K562 (cell line): ENCODE measurements at regions not wholly inside any gene's neighbourhood (a gene's known extent, or its start where the extent isn't known, plus 50 kb on each side); places are given as distances from the start of the nearest gene placed in this dataset.

Experiments
- ATAC-seq: fragments of 200-7000 bp; cut with Tn5 transposase; 3 replicates; pipeline ENCODE4 v1.9.1; 2020; ENCODE audit warnings: moderate library complexity
- BruUV-seq: library from RNA; stranded (reverse); fragments of 400-500 nt; replicated peaks from 2 replicates; lab custom pipeline; 2021; lab: Mats Ljungman, UMichigan
- CTCF ChIA-PET: fragments of 300-600 bp; formaldehyde crosslinking; extraction: SDS; loops from one replicate; lab custom pipeline; 2021; ENCODE audit warnings: low intra/inter-chr PET ratio; lab: Yijun Ruan, JAX
- POLR2A ChIA-PET: fragments of 300-600, 350-650 bp; sonication (Branson Sonifier 250); formaldehyde crosslinking; extraction: SDS; loops from one replicate; lab custom pipeline; 2021; ENCODE audit warnings: antibody characterized with exemption, inconsistent platforms; lab: Yijun Ruan, JAX
- DNase-seq, 4 experiments: peaks; one replicate each; pipeline versions ENCODE4 v3.0.0 to v3.0.0-alpha.2; 2011 to 2018; ENCODE audit warnings: low spot score in 3 of 4, mixed read lengths in 3 of 4; ENCODE audit errors: extremely low read depth in 1 of 4
- FAIRE-seq: peaks from 2 replicates; lab custom pipeline; 2011; peaks lifted over from hg19 to GRCh38; lab: Jason Lieb, UNC
- H2AFZ ChIP-seq: 2 replicates; pipeline ENCODE4 v1.6.0; 2011; ENCODE audit warnings: low read depth, low read length, control low read depth, inconsistent platforms
- H3K27ac ChIP-seq: fragments of 200-600 bp; 3 replicates; pipeline ENCODE4 v1.8.0; 2011; ENCODE audit warnings: low read depth, mild to moderate bottlenecking, control low read depth, inconsistent platforms, low read length, moderate library complexity, mixed read lengths; ENCODE audit errors: extremely low read depth
- H3K27me3 ChIP-seq, 2 experiments: fragments of 300-600 bp in 1 of 2; 2 replicates in 1 of 2; 3 replicates in 1 of 2; pipeline versions ENCODE4 v1.6.0 to v1.8.0; 2011; ENCODE audit warnings: inconsistent platforms in 2 of 2, low read length in 2 of 2, mild to moderate bottlenecking in 1 of 2, mixed read lengths in 1 of 2, moderate library complexity in 1 of 2; ENCODE audit not compliant: control insufficient read depth in 2 of 2, insufficient read depth in 2 of 2
- H3K36me3 ChIP-seq: fragments of 300-600 bp; 3 replicates; pipeline ENCODE4 v1.8.0; 2011; ENCODE audit warnings: mild to moderate bottlenecking, low read length, inconsistent platforms; ENCODE audit not compliant: control insufficient read depth, insufficient read depth
- H3K4me1 ChIP-seq, 2 experiments: fragments of 200-600 bp in 1 of 2; replicated peaks in 1 of 2; 2 replicates in 1 of 2; 3 replicates in 1 of 2; pipeline versions ENCODE4 v1.5.1 to v1.8.0; 2011; ENCODE audit warnings: inconsistent platforms in 2 of 2, low read length in 2 of 2, mild to moderate bottlenecking in 1 of 2, mixed read lengths in 1 of 2, moderate library complexity in 1 of 2; ENCODE audit not compliant: control insufficient read depth in 2 of 2, insufficient read depth in 2 of 2
- H3K4me2 ChIP-seq: 2 replicates; pipeline ENCODE4 v1.6.1; 2011; ENCODE audit warnings: low read length, control low read depth, inconsistent platforms, mixed read lengths; ENCODE audit not compliant: insufficient read depth
- H3K4me3 ChIP-seq: fragments of 200-600 bp; sonication (generic), shearing (Covaris generic); 2 replicates; pipeline ENCODE4 v1.5.1; 2016; ENCODE audit warnings: control low read depth, inconsistent platforms
- H3K79me2 ChIP-seq: fragments of 200-600 bp; 3 replicates; pipeline ENCODE4 v1.8.0; 2011; ENCODE audit warnings: low read length, inconsistent platforms; ENCODE audit not compliant: control insufficient read depth, insufficient read depth
- H3K9ac ChIP-seq, 2 experiments: 2 replicates each; pipeline versions ENCODE4 v1.6.0 to v1.6.1; 2011; ENCODE audit warnings: low read depth in 2 of 2, low read length in 2 of 2, control low read depth in 1 of 2, inconsistent platforms in 1 of 2, mild to moderate bottlenecking in 1 of 2, mixed read lengths in 1 of 2; ENCODE audit not compliant: insufficient read depth in 1 of 2
- H3K9me1 ChIP-seq: one replicate; pipeline ENCODE4 v1.6.0; 2011; ENCODE audit warnings: inconsistent platforms, mild to moderate bottlenecking, low read length, moderate library complexity; ENCODE audit not compliant: control insufficient read depth, insufficient read depth
- H3K9me3 ChIP-seq: replicated peaks from 2 replicates; pipeline ENCODE4 v1.5.1; 2011; ENCODE audit warnings: low read depth, low read length, inconsistent platforms; ENCODE audit not compliant: control insufficient read depth, insufficient read depth
- H4K20me1 ChIP-seq: replicated peaks from 2 replicates; pipeline ENCODE4 v1.6.1; 2011; ENCODE audit warnings: low read length, inconsistent platforms, mixed read lengths; ENCODE audit not compliant: control insufficient read depth, insufficient read depth
- BCL6 ChIP-seq: fragments of 250-450 bp; sonication (Bioruptor Pico); IDR thresholded peaks from 2 replicates; pipeline ENCODE4 v1.4.0; 2020
- BCOR ChIP-seq: fragments of 450-650 bp; IDR thresholded peaks from 2 replicates; pipeline ENCODE4 v1.6.1; 2016
- CBX3 ChIP-seq, 2 experiments: IDR thresholded peaks; 1 replicate in 1 of 2; 2 replicates in 1 of 2; pipeline ENCODE4 v1.6.1; 2012; ENCODE audit warnings: inconsistent platforms in 2 of 2, low read length in 2 of 2, borderline replicate concordance in 1 of 2, control low read depth in 1 of 2
- HDAC8 ChIP-seq: fragments of 450-650 bp; IDR thresholded peaks from 2 replicates; pipeline ENCODE4 v1.6.1; 2016; ENCODE audit warnings: mild to moderate bottlenecking, missing genetic modification characterization, moderate library complexity, missing compliant biosample characterization
- JUNB ChIP-seq: fragments of 450-650 bp; formaldehyde crosslinking; conservative IDR thresholded peaks from 2 replicates; pipeline ENCODE4 v1.4.0; 2020; ENCODE audit warnings: mild to moderate bottlenecking
- NR1H2 ChIP-seq: sonication (generic); formaldehyde crosslinking; IDR thresholded peaks from 2 replicates; pipeline ENCODE4 v1.4.0; 2020; ENCODE audit warnings: mild to moderate bottlenecking, missing genetic modification reagents
- PCBP2 ChIP-seq: fragments of 200-400 bp; formaldehyde crosslinking; IDR thresholded peaks from 2 replicates; pipeline ENCODE4 v1.6.1; 2018; ENCODE audit warnings: low read length, low read depth, mild to moderate bottlenecking, moderate library complexity; ENCODE audit not compliant: poor library complexity, severe bottlenecking
- POLR2AphosphoS5 ChIP-seq: IDR thresholded peaks from 2 replicates; pipeline ENCODE4 v1.6.1; 2011; ENCODE audit warnings: mild to moderate bottlenecking, low read depth, low read length, moderate library complexity; ENCODE audit not compliant: control insufficient read depth, insufficient read depth
- SNIP1 ChIP-seq: fragments of 450-650 bp; IDR thresholded peaks from 2 replicates; pipeline ENCODE4 v1.7.1; 2017; ENCODE audit warnings: low read depth, mild to moderate bottlenecking
- STAG1 ChIP-seq: sonication (generic); formaldehyde crosslinking; IDR thresholded peaks from 2 replicates; pipeline ENCODE4 v1.5.0; 2020; ENCODE audit warnings: missing genetic modification reagents, borderline replicate concordance
- TCF7L2 ChIP-seq: fragments of 150-350 bp; IDR thresholded peaks from 2 replicates; pipeline ENCODE4 v1.6.1; 2016; ENCODE audit warnings: low read depth, mild to moderate bottlenecking, low read length, moderate library complexity
- TOE1 ChIP-seq, 2 experiments: fragments of 450-650 bp in 1 of 2; sonication (generic) in 1 of 2; formaldehyde crosslinking in 1 of 2; IDR thresholded peaks; 2 replicates each; pipeline versions ENCODE4 v1.7.1 to v1.8.0; 2016 to 2022; ENCODE audit warnings: borderline replicate concordance in 2 of 2, mild to moderate bottlenecking in 2 of 2, antibody characterized with exemption in 1 of 2, inconsistent platforms in 1 of 2, low read depth in 1 of 2, missing genetic modification reagents in 1 of 2, moderate library complexity in 1 of 2
- ZFP1 ChIP-seq: fragments of 450-650 bp; formaldehyde crosslinking; IDR thresholded peaks from 2 replicates; pipeline ENCODE4 v1.4.0; 2020; ENCODE audit warnings: mild to moderate bottlenecking, mixed read lengths
- ZFP36 ChIP-seq: fragments of 150-350 bp; IDR thresholded peaks from 2 replicates; pipeline ENCODE4 v1.6.1; 2018; ENCODE audit warnings: low read length, low read depth; ENCODE audit not compliant: partially characterized antibody
- ZNF224 ChIP-seq: sonication (generic); formaldehyde crosslinking; IDR thresholded peaks from 2 replicates; pipeline ENCODE4 v1.8.0; 2022; ENCODE audit warnings: mild to moderate bottlenecking, missing genetic modification reagents
- WGBS: fragments of 100-300 bp; shearing (Covaris generic); methylation state at CpG from one replicate; pipeline ENCODE4 v1.1.6; 2016; ENCODE audit warnings: low coverage, mixed read lengths; ENCODE audit not compliant: insufficient coverage; ENCODE audit errors: missing lambda C conversion rate; 5-methylcytosine and 5-hydroxymethylcytosine counted together
- in situ Hi-C: fragments of 300-500 bp; cut with MboI; formaldehyde crosslinking; loops from 4 replicates; pipeline ENCODE4 v1.15.0; 2018; ENCODE audit warnings: inconsistent platforms, mixed read lengths
- intact Hi-C: fragments of 100-400 bp; cut with micrococcal nuclease; formaldehyde crosslinking; loops from 2 replicates; pipeline ENCODE4 v1.14.2; 2022
- TF ChIP-seq, protein P1 (sequence below): IDR thresholded peaks from 2 replicates; pipeline ENCODE4 v1.6.1; 2012; ENCODE audit warnings: low read depth, low read length, improper control_type of control experiment, borderline replicate concordance
- TF ChIP-seq, protein P2 (sequence below): IDR thresholded peaks from 3 replicates; pipeline ENCODE4 v1.6.1; 2011; ENCODE audit warnings: borderline replicate concordance, mild to moderate bottlenecking, moderate library complexity; ENCODE audit not compliant: insufficient read length; ENCODE audit errors: extremely low read depth
- TF ChIP-seq, protein P3 (sequence below), 3 experiments: fragments of 200-800 bp in 1 of 3; sonication (Bioruptor generic) in 1 of 3; sonication (generic) in 1 of 3; formaldehyde crosslinking in 1 of 3; IDR thresholded peaks; 2 replicates each; pipeline versions ENCODE4 v1.6.1 to v1.8.0; 2016 to 2022; ENCODE audit warnings: mild to moderate bottlenecking in 2 of 3, missing compliant biosample characterization in 2 of 3, missing genetic modification characterization in 2 of 3, missing genetic modification reagents in 1 of 3

DNA sequence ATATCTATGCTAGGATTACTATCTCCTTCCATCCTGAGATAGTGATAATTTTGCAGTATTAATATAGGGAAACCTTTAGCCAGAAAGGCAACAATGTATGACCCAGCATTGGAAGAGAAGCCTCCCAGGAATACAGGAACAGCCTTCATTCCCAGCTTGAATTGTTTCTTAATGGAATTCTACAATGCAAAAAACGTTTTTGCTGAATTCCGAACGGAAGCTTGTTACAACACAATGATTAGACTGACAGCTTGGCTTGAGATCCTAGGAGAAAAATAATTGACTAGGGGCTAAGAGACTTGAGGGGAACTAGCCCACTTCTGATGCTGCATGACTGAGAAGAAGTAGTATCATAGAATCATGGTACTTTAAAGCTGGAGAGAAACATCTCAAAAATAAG lies 140.2 kb downstream of the RSL24D1 start:
- FAIRE-seq, result no peak
- intact Hi-C loops, result no loop called here
- H3K36me3 ChIP-seq, result no peaks in the 10 kb centered on the region
- no peaks in the 10 kb centered on the region for H3K27me3 ChIP-seq
- H3K4me2 ChIP-seq, result no peak overlapping the region
- no peaks in the 10 kb centered on the region for H3K79me2 ChIP-seq
- H4K20me1 ChIP-seq, result no peaks in the 10 kb centered on the region
- no peaks in the 10 kb centered on the region for H3K9me1 ChIP-seq
- no peaks in the 10 kb centered on the region for H3K9me3 ChIP-seq
- H2AFZ ChIP-seq, result no peak overlapping the region
- POLR2A ChIA-PET, result no interaction called here
- H3K4me3 ChIP-seq, result no peak overlapping the region
- H3K4me1 ChIP-seq, result no peaks in the 10 kb centered on the region
- in situ Hi-C loops, result no loop called here
- 3% methylated on average over 3 of the region's 3 CpGs for WGBS
- no peak for DNase-seq
- no peak overlapping the region for H3K9ac ChIP-seq
- ATAC-seq, result no peak
- no TSS peak for BruUV-seq
- no peak overlapping the region for H3K27ac ChIP-seq
- CTCF ChIA-PET, result no interaction called here
- TF ChIP-seq PCBP2, result no peak
- TF ChIP-seq, protein P1, sequence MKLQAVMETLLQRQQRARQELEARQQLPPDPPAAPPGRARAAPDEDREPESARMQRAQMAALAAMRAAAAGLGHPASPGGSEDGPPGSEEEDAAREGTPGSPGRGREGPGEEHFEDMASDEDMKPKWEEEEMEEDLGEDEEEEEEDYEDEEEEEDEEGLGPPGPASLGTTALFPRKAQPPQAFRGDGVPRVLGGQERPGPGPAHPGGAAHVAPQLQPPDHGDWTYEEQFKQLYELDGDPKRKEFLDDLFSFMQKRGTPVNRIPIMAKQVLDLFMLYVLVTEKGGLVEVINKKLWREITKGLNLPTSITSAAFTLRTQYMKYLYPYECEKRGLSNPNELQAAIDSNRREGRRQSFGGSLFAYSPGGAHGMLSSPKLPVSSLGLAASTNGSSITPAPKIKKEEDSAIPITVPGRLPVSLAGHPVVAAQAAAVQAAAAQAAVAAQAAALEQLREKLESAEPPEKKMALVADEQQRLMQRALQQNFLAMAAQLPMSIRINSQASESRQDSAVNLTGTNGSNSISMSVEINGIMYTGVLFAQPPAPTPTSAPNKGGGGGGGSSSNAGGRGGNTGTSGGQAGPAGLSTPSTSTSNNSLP, result no peak
- TF ChIP-seq, protein P2, sequence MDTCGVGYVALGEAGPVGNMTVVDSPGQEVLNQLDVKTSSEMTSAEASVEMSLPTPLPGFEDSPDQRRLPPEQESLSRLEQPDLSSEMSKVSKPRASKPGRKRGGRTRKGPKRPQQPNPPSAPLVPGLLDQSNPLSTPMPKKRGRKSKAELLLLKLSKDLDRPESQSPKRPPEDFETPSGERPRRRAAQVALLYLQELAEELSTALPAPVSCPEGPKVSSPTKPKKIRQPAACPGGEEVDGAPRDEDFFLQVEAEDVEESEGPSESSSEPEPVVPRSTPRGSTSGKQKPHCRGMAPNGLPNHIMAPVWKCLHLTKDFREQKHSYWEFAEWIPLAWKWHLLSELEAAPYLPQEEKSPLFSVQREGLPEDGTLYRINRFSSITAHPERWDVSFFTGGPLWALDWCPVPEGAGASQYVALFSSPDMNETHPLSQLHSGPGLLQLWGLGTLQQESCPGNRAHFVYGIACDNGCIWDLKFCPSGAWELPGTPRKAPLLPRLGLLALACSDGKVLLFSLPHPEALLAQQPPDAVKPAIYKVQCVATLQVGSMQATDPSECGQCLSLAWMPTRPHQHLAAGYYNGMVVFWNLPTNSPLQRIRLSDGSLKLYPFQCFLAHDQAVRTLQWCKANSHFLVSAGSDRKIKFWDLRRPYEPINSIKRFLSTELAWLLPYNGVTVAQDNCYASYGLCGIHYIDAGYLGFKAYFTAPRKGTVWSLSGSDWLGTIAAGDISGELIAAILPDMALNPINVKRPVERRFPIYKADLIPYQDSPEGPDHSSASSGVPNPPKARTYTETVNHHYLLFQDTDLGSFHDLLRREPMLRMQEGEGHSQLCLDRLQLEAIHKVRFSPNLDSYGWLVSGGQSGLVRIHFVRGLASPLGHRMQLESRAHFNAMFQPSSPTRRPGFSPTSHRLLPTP, result no peak
- TF ChIP-seq JUNB (CRISPR knock-in tag), result no peak
- no peak for TF ChIP-seq TOE1 (IDR thresholded peaks at IDR 0.05; ENCODE audit: borderline replicate concordance)
- no peak for TF ChIP-seq TOE1 (CRISPR knock-in tag; IDR thresholded peaks at IDR 0.05; ENCODE audit: borderline replicate concordance, low read depth)
- TF ChIP-seq STAG1, result no peak
- TF ChIP-seq, protein P3, sequence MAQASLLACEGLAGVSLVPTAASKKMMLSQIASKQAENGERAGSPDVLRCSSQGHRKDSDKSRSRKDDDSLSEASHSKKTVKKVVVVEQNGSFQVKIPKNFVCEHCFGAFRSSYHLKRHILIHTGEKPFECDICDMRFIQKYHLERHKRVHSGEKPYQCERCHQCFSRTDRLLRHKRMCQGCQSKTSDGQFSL (CRISPR knock-in tag; IDR thresholded peaks at IDR 0.05), result no peak
- TF ChIP-seq, protein P3 (tag; IDR thresholded peaks at IDR 0.05), result no peak
- no peak for TF ChIP-seq NR1H2
- TF ChIP-seq BCOR, result no peak
- no peak for TF ChIP-seq ZFP36
- TF ChIP-seq TCF7L2, result no peak
- TF ChIP-seq ZFP1 (CRISPR knock-in tag), result no peak
- TF ChIP-seq SNIP1, result no peak
- no peak for TF ChIP-seq HDAC8 (tag)
- TF ChIP-seq BCL6 (CRISPR knock-in tag), result no peak
- no peak for TF ChIP-seq ZNF224
- no peak for TF ChIP-seq CBX3 (IDR thresholded peaks at IDR 0.05; ENCODE audit: borderline replicate concordance in 1 of 2, low read length in 2 of 2)
- TF ChIP-seq POLR2AphosphoS5, result no peak
